SKM-1 (cell line): ENCODE measurements at regions not wholly inside any gene's neighbourhood (a gene's known extent, or its start where the extent isn't known, plus 50 kb on each side); places are given as distances from the start of the nearest gene placed in this dataset.

Experiments used
- DNase-seq: peaks from one replicate; lab custom pipeline; 2025; ENCODE audit not compliant: unreplicated experiment; lab: John Stamatoyannopoulos, UW

DNA sequence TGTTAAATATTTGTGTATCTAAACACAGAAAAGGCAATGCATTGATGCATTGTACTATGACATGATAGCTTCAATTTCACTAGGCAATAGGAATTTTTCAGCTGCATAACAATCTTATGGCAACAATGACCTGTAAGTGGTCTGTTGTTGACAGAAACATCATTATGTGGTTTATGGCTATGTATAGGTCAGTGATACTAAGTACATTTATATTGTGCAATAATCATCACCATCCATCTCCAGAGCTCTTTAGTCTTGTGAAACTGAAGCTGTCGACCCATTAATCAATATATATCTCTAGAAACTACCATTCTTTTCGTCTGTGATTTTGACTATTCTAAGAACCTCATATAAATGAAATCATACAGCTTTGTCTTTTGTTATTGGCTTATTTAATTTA, 200.1 kb upstream of the ZNF717 start:
- no peak for DNase-seq

DNA sequence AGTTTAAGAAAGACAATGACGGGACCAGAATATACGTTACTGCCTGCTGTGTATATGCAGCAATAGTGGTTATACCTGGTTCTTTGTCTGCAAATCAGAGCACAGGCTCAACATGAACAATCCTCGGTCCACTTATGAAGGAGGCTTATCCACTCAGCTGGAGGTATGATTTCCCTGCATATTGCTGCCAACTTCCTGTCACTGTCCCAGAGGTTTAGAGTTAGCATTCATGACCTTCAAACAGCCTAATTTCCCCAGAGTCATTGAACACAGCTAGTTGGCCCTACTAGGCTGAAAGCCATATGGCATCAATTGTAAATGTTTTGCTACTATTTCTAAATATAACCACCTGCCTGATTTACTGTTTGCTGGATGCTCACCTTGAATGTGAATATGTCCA, 224.9 kb upstream of the ZNF717 start:
- no peak for DNase-seq

DNA sequence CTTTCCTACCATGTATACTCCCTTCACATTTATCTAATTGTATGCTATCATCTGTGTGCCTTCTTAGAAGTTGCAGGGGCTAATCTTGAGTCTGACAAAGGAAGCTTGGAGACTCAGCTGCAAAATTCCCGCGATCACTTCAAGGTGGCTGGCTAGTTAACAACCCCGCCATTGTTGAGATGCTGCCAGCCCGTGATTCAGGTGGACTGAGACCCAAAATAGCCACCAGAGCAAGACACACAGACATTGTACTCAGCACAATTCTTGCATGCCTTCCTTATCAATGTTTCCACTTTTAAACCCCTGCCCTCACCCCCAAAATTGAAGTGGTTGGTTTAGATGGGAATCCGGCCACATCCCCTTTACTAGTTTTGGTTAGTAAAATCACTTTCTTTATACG, 225.8 kb upstream of the ZNF717 start:
- no peak for DNase-seq

DNA sequence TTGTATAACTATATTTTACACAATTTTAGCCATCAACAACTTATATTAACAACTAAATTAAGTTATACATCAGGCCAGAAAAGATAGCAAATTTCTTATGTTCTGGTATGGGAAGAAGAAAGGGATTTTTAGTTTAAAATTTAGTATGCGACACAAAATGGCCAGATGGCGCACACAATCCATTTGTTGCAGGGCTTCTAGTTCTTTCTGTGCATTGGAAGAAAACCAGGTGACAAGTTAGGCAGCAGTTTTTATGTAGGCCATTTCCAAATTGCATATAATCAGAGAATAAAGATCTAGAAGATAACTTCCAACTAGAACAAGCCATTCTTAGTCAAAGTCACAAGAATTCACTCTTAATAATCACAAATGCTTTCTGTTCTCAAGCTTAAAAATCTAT, 230.1 kb upstream of the ZNF717 start:
- no peak for DNase-seq

DNA sequence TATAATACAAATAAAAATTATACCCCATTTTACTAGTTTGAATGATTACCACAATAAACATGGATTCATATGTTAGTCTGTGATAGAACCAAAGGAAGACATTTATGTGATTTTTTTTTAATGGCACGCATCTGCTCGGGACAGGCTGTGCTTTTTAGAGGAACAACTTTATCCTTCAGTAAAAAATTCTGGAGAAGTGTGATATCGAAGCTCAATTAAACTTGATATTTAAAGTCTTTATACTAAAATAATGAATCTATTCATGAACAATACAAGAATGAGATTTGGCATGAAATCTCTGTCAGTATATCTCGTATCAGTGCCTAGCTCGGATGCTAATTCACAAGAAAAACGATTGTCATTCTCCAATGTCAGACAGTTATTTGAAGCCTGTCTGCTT, 230.8 kb upstream of the ZNF717 start:
- no peak for DNase-seq

DNA sequence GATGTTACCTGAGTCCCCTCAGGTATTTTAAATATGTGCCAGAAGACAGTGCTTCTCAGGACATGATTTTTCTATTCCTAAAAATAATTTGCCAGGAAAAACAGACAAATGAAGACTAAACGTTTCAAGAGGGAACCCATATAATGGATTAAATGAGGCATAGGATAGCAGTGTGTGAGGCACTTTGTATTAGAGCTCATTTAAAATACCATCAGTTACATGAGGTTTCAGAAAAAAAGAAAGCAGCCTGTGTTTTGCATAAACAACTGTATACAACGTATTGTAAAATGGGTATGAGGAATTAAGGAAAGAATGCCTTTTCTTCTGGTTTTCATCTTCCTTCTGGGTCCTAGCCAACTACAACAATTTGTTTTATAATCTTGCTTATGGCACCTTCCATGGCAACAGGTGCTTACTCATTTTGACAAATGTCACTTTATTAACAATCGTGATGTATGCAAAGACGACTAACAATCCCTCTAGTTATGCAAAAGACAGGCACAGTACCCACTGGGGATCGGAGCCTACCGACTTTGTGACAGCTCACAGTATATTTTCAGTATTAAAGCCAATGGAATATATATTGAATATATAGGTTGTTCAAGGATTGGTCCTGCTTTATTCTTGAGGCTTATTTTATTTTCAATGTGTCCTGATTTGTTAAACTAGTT, 231.6 kb upstream of the ZNF717 start:
- no peak for DNase-seq

DNA sequence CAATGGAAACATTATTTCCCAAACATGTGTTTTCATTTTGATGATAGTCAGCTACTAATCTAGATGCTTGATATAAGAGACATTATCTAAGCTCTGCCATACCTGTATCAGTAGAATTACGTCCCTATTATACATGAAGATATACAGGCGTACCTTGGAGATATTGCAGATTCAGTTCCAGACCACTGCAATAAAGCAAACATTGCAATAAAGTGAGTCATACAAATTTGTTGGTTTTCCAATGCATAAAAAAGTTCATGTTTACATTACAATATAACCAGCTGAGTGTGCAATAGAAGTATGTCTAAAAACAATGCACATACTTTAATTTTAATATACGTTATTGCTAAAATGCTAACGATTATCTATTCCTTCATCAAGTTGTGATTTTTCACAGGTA, 236.0 kb upstream of the ZNF717 start:
- no peak for DNase-seq

DNA sequence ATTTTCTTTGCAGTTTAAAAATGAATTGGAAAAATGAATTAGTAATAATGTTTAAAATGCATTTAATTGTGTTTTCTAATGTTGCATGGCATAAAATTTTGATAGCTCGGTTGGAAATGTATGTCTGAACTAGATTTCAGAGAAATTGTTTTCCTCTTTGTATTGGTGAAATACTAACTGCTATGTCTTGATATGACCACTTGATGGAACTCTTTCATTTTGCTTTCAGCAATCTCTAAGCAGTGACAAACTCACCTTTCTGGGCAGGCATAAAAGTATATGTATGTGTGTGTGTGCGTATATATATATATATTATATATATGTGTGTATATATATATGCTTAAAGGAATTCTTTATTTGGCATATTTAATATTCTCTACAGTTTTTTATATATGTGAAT, 239.3 kb upstream of the ZNF717 start:
- peak; percentile 11 for DNase-seq

DNA sequence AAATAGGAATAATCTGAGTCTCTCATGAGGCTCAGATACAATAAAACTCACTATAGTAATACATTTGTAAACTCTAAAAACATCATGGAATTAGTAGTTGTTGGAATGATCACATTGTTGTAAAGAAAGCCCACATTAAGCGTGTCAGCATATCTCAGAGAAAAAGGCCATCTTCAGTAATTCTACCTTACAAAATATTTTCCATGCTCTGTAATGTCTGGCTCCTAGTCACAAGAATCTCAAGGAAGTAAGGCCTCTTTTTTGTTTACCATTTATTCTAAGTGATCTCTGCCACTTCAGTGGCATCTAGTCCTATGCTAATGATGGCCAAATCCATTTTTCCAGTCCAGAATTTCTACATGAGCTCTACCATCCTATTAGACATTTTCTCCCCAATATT, 240.2 kb upstream of the ZNF717 start:
- DNase-seq = no peak

DNA sequence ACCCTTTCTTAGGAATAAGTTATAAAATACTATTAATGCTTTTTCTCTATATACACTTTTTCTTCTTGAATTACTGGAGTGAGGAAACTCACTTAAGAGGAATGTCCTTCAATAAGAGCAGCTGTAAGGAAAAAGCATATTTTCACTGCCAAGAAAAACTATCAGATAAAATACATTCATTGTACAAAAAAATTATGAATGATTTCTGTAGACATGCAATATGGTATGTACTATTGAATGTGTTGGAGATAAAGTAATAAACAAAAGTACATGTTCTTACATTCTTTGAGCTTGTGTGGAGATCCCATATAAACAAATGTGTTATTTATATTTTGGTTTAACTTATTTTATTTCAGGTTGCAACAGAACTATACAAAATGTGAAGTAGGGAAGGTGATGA, 241.0 kb upstream of the ZNF717 start:
- no peak for DNase-seq

DNA sequence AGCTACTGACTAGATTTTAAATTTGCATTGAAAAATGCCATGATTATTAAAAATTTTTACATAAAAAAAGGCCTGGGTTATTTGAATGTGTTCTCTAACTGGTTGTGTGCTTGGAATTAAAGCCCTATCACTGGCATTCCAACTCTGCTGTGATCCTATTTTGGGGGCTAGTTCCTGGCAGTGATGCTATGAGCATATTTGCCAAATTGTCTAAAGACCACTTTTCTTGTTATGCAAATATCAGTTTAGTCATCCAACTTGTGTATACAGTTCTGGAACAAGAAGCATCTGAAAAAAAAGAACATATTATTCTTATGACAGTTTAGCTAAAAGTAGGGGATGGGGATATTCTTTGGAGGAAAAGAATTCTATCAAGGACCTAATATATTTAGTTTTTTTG, 243.4 kb upstream of the ZNF717 start:
- DNase-seq = no peak

DNA sequence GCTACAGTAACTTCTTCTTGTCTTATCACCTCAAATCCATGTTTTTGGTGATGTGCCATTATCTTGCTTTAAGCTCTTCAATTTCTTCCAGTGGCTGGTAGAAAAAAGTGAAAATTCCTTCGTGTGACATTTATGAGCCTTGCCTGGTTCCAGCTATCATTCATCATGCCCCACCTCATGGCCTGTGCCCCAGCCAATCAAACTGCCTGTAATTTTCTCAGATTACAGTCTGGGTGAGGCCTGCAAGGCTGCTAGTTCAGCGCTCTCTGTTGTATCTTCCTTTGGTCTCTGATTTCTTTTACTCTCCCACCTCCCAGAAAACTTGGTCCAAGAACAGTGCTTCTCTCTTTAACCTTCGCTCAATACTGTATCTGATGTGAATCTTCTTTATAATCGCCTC, 249.3 kb upstream of the ZNF717 start:
- no peak for DNase-seq

DNA sequence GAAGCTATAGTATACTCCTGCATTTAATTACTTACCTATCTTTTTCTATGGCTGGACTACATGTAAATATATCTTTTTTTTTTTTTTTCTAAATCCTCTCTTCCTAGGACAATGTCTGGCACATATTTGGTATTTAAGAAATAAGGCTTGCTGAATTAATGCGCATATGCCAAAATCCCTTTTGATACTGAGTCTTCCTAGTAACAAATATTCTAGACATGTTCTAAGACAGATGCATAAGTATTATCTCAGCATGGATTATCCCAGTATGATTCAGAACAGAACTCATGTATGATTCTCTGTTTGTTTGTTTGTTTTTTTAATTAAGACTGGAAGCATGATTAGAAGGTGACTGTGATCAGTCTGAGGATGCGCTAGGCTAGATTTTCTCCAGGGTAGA, 249.8 kb upstream of the ZNF717 start:
- DNase-seq = no peak

DNA sequence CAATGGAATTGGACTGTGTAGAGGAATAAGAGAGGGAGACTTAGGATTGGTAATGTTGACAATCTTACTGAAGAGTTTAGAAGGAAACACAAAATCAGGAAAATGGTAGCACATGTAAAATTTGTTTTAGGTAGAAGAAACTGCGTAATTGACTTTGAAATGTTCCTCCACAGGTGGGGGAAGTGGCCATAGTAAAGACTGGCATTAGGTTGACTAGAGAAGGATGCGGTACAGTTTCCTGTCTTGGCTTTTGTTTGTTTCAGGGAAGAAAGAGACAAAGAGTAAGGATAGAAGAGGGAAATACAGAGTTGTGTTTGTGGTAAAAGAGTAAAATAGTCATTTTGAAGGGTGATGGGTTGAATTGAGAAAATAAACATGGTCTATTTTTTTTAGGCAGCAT, 253.6 kb upstream of the ZNF717 start:
- DNase-seq = no peak

DNA sequence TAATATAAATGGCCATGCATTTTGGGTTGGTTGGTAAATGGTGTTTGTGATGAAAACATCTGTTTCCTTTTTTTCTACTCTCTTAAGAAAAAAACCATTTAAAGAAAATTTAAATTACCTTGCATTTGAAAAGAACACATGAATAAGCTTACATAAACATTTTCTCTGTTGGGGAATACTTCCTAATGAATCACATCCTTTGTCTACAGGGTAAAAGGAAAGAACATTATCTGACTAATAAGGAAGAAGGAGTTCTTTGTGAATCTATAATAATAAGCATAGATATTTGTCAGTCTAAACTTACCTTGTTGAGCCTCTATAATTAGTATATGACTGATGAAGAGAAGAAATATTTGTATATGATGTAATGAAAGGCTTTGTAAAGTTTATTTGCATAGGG, 254.1 kb upstream of the ZNF717 start:
- no peak for DNase-seq

DNA sequence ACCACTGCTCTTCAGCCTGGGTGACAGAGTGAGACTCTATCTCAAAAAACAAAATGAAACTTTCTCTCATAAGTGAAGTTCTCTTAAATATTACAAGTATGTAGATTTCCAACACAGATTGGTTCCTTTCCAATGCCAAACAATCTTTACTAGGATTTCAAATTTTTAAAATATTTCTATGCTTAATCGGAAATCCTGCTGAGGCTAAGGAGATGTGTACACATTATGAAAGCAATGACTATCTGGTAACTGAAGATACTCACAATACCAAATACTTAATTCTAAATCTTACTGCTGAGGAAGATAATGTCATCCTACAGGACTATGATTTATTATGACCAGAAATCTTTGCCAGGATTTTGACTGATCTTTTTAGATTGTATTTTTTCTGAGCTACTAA, 255.6 kb upstream of the ZNF717 start:
- DNase-seq = no peak

DNA sequence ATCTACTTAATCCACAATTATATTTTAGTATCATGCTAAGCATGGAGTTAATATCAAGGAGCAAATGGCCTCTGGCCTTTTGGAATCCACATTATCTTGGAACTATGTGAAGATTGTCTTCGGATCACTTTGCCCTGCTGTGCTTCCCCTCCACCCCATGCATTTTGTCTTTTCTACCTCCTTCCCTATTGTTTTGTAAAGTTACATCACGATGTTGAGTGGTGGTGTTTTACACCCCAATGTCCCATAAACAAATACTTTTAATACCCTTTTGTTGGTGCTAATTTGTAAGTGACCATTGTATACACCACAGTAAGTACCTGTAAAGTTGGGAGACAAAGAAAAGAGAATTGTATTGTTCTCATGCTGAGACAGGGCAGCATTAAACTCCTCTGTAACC, 258.4 kb upstream of the ZNF717 start:
- DNase-seq = no peak

DNA sequence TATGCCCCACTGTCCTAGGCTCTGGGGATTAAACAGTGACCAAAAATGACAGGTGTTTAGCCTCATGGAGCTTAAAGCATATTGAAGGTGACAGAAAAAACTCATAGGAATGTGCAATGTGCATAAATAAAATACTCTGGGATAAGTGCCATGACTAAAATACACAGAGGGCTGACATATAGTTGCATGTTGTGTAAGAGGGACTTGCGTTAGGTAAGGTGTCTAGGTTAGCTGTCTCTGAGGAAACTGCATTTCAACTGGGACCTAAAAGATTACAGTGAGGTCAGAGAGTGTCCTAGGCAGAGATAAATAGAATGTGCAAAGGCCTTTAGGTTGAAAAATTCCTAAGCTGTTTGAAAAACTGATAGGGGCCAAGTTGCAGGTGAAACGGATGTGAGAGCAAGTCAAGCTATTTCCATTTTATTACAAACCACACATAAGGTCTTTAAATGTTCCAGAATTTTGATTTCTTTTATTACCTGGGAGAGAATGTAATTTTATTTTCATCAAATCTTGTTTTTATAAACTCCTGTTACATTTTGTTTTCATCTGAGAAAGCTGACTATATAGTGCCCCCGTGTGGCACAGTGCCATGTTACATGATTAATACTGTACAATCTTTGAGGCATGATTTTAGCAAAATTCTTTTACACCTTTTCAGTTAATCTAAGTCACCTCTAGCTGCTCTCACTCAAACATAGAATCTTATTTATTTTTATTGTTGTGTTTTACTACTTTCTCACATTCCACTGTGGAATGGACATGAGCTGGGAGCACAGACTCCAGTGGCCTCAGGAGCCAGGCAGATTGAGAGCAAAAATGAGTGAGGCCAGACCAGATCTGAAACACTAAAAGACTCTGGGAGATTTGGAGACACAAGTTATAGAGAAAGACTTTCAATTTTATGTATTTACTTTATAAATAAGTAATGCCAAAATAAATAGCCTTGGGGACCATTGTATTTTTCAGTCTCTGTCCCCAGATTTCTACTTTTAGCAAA, 259.6 kb upstream of the ZNF717 start:
- DNase-seq = no peak

DNA sequence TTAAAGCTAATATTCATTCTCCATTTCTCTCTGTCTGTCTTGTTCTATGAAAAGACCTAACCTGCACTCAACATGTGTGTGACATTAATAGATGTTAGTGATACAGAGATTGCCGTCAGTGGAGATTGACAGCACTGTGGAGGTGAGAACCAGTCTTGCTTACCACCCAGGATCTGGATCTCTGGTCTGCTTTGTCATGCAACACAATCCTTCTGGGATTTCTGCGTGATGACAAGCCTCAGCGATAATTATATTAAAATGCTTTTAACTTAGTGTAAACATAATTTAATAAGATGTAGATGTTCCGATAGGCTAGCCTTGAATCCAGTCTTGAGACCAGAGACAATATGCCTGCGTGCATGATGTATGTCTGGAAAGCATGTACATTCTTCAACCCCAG, 262.0 kb upstream of the ZNF717 start:
- no peak for DNase-seq

DNA sequence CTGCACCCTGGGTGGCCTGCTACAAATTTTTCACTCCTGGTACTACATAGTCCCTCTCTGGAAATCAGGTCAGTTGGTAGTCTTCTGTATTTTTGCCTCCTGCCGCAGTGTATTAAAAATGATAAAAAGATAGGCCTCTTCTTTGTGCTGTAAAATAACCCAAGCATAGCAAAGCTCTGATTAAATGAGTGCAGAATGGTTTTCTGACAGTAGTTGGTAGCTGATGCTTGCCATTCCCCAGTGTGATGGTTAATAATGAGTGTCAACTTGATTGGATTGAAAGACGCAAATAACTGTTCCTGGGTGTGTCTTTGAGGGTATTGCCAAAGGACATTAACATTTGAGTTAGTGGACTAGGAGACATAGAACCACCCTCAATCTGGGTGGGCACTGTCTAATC, 264.4 kb upstream of the ZNF717 start:
- DNase-seq = no peak

DNA sequence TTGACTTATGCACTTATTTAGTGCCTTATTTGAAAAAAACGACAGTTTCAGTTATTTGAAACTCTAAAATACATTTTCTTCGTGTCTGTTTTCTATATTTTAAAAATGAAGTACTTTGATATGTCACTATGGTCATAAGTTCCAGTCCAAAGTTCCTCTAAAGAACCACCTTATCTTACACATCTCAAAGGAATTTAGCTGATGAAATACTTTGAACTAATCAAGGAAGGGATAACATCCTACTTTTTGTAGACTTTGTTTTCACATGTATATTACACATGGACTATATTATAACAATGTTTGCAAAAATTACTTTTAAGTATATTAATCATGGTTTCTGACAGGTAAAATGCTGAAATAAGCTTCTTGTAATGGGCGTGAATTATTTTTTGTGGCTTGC, 265.8 kb upstream of the ZNF717 start:
- DNase-seq = no peak

DNA sequence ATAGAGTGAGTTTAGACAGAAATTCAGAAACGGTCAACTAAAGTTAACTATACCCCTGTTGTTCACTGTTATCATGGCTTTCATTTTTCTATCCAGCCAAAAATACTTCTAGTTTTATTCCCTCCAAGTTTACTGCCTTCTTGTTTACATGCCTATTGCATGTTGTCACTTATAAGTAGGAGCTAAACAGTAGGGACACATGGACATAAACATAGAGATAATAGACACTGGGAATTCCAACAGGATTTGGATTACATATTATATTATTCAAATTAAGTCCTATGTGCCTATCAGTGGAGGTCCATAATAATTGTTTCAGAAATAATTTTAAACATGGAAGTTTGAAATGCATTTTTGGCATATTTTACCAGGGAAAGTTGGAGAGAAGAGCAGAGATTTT, 269.1 kb upstream of the ZNF717 start:
- DNase-seq = no peak

DNA sequence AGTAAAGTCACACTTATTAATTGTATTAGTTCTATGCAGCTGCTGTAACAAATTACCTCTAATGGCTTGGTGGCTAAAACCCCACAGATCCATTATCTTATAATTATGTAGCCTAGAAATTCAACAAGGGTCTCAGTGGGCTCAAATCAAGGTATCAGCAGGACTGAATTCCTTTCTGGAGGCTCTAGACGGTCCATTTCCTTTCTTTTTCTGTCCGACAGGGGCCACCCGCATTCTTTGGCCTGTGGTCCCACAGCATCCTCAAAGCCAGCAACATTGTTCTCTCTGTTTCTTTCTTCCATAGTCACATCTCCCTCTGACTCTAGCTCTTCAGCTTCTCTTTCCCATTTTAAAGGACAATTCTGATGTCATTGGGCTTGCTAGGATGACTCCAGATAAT, 276.3 kb upstream of the ZNF717 start:
- no peak for DNase-seq
